Activated CD4-positive, alpha-beta T cell treated with anti-CD3 and anti-CD28 coated beads, Interleukin-2, Interleukin-4, amounts not matched to agents 100 ng/mL and 50 ng/mL, durations not matched to agents 16 hours and 8 hours (primary cell): ENCODE measurements at regions not wholly inside any gene's neighbourhood (a gene's known extent, or its start where the extent isn't known, plus 50 kb on each side); places are given as distances from the start of the nearest gene placed in this dataset.

Experiments used
- DNase-seq: peaks from one replicate; pipeline ENCODE4 v3.0.0-alpha.2; 2020; ENCODE audit warnings: low spot score

- no peak for DNase-seq
Measured at GRCh38 chr5:125390326-125390725, 643.9 kb upstream of the ZNF608 start.

DNA sequence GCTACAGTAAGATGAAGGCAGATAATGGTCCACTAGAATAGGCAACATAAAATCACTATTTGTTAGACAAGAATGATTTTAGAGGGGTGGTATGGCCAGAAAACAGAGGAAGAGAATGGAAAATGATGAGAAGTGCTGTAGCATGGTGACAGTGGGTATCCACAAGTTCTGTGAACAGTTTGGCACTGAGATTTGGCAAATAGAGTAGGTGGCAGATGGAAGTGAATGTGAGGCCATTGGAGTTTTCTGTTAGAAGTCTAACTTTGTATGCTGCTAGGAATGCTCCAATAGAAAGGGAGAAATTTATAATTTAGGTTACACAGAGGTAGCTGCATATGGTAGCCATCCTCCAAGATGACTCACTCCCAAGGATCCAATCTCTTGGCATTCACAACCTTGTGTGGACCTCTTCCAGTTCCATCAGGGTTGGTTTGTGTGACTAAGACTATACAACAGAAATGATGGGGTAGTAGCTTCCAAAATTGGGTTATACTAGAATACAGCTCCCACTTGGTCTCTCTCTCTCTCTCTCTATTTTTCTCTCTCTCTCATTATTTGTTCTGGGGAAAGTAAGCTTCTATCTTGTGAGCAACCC, 646.9 kb upstream of the ZNF608 start:
- DNase-seq, result no peak

GRCh38 chr5:125394661-125395280, 648.3 kb upstream of the ZNF608 start:
- DNase-seq, result no peak

- no peak for DNase-seq
Measured at GRCh38 chr5:125396462-125396861, 650.0 kb upstream of the ZNF608 start.

GRCh38 chr5:125398466-125398865, 652.0 kb upstream of the ZNF608 start:
- no peak for DNase-seq

GRCh38 chr5:125399885-125400284, 653.4 kb upstream of the ZNF608 start:
- no peak for DNase-seq

GRCh38 chr5:125401724-125402622, 655.5 kb upstream of the ZNF608 start:
- no peak for DNase-seq

GRCh38 chr5:125402787-125403186, 656.3 kb upstream of the ZNF608 start:
- DNase-seq, result no peak

GRCh38 chr5:125404056-125404455, 657.6 kb upstream of the ZNF608 start:
- no peak for DNase-seq

GRCh38 chr5:125408448-125409233, 662.2 kb upstream of the ZNF608 start:
- DNase-seq, result peak; percentile 18

GRCh38 chr5:125409234-125409860, 662.9 kb upstream of the ZNF608 start:
- no peak for DNase-seq

DNA sequence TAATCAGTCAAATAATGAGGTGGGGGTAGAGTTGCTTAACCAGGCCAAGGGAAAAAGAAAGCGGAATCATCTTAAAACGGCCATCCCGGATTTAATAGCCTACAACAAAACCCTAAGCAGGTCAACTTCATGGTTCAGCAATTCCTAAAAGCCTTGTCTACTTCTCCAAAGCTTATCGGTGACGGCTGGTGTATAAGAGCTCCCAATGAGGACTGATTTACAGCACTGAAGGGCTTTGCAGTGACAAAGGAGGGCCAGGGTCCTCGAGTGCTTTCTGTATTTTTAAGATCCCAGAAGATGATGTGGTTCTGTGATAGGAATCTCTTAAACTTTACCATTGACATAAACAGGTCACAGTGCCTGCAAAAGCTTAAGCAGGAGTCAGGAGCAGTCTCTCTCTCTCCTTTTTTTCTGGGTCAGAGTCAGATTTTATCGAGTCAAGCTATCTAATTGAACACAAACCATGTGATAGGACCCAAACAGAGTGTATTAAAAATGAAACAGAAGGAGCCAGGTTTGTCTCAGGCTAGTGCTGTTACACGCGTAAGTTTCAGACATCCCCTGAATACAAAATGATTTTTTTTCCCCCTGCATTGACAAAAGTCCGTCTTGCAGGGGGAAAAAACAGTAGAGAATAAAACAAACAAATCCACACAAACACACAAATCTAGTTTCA, 663.6 kb upstream of the ZNF608 start:
- no peak for DNase-seq

- no peak for DNase-seq
Measured at GRCh38 chr5:125410537-125411070, 664.2 kb upstream of the ZNF608 start.

- DNase-seq, result no peak
Measured at GRCh38 chr5:125411071-125411743, 664.8 kb upstream of the ZNF608 start.

DNA sequence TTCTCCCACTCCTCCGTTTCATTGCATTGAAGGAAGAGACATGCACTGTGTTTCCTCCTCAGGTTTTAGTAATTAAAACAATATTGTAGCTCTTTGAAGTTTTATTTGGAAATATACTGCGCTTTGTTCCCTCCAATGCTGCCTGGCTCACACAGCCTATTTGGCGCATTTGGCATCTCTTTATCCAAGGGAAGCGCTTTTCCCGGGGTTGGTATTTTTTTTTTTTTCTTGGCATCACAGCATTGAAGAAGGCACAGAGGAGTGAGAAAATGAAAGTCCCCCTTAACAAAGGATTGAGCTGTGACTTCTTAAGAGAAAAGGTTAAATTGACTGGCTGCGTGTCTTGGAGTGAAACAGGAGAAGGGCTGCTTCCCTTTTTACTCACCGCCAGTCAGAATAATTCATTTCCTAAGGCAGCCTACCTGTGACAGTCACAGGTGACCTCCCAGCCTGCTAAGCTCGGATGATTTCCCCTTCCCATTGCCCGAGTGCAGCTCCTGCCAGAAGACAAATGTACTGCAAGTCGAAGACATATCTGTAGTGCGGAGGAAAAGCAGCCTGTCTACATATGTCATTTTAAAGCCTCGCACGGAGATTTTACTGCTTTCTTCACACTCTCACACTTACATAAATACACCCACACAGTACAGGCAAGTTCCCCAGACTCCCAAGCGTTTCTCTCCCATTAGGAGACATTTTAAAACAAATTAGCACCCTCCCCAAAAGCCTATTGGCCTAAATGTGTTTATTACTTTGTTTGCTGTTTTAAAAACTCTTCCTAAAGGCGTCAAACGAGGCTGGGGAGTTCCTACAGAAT, 665.5 kb upstream of the ZNF608 start:
- DNase-seq, result no peak

DNA sequence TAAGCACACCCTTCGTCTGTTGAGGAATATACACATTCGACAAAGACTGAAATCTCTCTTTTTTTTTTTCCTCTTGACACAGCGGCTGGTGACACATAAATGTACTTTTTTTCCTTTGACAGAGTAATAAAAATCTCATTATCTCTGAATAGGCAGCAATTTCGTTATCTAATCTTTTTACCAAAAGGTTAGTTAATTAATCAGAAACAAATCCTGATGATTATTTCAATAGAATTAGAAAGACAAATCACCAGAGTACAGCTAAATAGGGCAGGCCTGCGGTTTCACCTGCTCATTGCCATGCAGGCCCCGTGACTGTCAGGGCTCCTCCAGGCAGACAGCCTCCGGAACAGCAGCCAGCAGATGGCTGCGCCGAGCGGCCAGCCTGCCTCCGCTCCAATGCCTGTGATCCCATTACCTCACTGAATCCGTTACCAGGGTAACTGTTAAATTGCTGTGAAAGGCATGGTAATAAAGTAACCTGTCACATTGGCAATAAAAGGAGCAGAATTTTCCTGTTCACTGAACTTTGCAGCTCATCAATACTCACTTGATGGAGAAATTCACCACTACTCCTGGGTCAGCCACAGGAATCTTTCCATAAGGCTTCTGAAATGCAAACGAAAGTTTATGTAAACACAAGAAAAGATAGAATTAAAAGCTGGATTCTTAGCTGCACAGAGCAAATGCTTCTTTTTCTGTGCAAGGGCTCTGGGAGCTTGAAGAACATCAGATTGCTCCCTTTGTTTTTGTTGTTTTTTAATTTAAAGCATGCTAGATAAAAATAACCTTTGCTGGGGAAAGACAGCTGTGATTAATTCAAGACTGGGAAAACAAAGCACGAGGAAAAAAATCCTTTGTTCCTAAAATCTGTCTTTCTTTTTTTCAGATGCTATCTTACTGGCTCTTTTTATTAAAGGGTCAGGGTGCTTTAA, 666.4 kb upstream of the ZNF608 start:
- no peak for DNase-seq

GRCh38 chr5:125413496-125414274, 667.2 kb upstream of the ZNF608 start:
- no peak for DNase-seq

GRCh38 chr5:125415126-125415525, 668.7 kb upstream of the ZNF608 start:
- no peak for DNase-seq
